Breast epithelium (tissue), 3 donors: ENCODE measurements at regions not wholly inside any gene's neighbourhood (a gene's known extent, or its start where the extent isn't known, plus 50 kb on each side); places are given as distances from the start of the nearest gene placed in this dataset.
"Not testable (repeated sequence)": the region's sequence is repeated elsewhere in the genome, so short reads cannot be mapped to it uniquely, and the experiment has no call there.

Source experiments
- POLR2A ChIP-seq: fragments of 450-650 bp; IDR thresholded peaks from one replicate; pipeline ENCODE4 v1.6.1; 2016; ENCODE audit warnings: antibody characterized with exemption, mild to moderate bottlenecking, moderate library complexity
- POLR2AphosphoS5 ChIP-seq, 3 donors: sonication (generic); formaldehyde crosslinking; IDR thresholded peaks; one replicate each; pipeline ENCODE4 v1.6.1; 2017; ENCODE audit warnings: antibody characterized with exemption in 3 of 3
- TF ChIP-seq, protein P1 (sequence below), 3 donors: fragments of 450-650 bp; IDR thresholded peaks; one replicate each; pipeline ENCODE4 v1.5.1; 2016 to 2017; ENCODE audit warnings: antibody characterized with exemption in 3 of 3, mild to moderate bottlenecking in 3 of 3, moderate library complexity in 3 of 3

DNA sequence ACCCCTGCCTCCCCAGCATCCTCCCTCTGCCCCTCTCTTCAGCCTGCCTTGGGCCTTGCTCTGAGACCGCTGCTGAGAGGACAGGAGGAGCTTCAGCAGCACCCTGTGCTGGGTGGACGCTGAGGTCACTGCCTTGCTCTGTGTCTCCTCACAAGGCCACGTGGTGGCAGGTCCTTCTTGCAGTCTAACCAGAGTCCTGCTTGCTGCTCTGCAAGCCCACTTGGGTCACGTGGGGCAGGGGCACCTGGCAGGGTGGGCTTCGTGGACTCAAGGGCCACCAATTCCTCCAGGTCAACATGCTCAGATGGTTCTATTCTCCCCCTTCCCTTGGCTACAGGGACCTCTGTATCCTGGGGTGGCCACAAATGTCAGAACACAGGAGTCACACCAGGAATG, 235.0 kb downstream of the TMEM121 start:
- TF ChIP-seq, protein P1, sequence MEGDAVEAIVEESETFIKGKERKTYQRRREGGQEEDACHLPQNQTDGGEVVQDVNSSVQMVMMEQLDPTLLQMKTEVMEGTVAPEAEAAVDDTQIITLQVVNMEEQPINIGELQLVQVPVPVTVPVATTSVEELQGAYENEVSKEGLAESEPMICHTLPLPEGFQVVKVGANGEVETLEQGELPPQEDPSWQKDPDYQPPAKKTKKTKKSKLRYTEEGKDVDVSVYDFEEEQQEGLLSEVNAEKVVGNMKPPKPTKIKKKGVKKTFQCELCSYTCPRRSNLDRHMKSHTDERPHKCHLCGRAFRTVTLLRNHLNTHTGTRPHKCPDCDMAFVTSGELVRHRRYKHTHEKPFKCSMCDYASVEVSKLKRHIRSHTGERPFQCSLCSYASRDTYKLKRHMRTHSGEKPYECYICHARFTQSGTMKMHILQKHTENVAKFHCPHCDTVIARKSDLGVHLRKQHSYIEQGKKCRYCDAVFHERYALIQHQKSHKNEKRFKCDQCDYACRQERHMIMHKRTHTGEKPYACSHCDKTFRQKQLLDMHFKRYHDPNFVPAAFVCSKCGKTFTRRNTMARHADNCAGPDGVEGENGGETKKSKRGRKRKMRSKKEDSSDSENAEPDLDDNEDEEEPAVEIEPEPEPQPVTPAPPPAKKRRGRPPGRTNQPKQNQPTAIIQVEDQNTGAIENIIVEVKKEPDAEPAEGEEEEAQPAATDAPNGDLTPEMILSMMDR (IDR thresholded peaks at IDR 0.05): not testable (repeated sequence)
- TF ChIP-seq POLR2A; POLR2AphosphoS5 (IDR thresholded peaks at IDR 0.05): not testable (repeated sequence)
